Ovary (tissue), 3 donors: ENCODE measurements at regions not wholly inside any gene's neighbourhood (a gene's known extent, or its start where the extent isn't known, plus 50 kb on each side); places are given as distances from the start of the nearest gene placed in this dataset.

Source experiments
- CTCF ChIP-seq, 3 donors: fragments of 450-650 bp in 2 of 3; fragments of 200-600 bp in 1 of 3; IDR thresholded peaks; one replicate each; pipeline versions ENCODE4 v1.5.1 to v1.8.0; 2016 to 2022; ENCODE audit warnings: antibody characterized with exemption in 3 of 3, mild to moderate bottlenecking in 1 of 3
- POLR2A ChIP-seq: fragments of 450-650 bp; IDR thresholded peaks from one replicate; pipeline ENCODE4 v1.6.1; 2017; ENCODE audit warnings: antibody characterized with exemption, mild to moderate bottlenecking, moderate library complexity
- donor health status: DM: no; HTN: no; CAD: no.

DNA sequence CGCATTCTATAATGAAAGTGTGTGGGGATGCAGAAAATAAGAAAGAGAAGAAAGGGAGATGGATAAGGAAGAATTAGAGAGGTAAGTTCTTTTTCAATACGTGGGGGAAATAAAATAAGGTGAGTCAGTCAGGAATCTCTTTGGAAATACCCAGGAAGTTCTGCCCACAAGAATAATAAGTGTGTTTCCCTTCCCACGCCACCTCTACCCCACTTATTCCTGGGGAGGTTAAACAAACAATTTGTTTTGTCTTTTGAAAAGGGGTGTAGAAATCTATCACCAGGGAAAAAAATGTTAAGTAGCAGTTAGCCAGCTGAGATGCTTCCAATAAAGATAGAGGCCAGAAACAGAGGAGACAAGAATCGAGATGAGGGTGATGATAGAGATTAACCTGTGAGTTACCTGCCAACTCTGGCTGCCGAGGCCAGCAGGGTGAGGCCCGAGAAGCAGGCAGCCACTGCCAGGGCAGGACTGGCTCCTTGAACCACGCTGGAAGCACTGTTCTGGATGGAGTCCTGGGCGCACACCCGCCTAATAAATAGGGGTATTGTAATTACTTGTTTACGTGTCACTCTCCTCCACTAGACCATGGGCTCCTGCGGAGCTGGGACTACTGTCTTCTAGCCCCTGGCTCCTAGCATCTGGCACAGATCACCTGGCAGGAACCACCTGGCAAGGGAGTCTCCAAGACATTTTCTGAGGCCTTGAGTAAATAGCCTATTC lies 191.3 kb downstream of the FGFR2 start:
- no peak for TF ChIP-seq POLR2A
- TF ChIP-seq CTCF (IDR thresholded peaks at IDR 0.05) = no peak
